22Rv1 (cell line): ENCODE measurements at regions not wholly inside any gene's neighbourhood (a gene's known extent, or its start where the extent isn't known, plus 50 kb on each side); places are given as distances from the start of the nearest gene placed in this dataset.

ENCODE experiments used
- ZFX ChIP-seq: fragments of 450-650 bp; IDR thresholded peaks from 2 replicates; pipeline ENCODE4 v1.6.1; 2017; ENCODE audit warnings: antibody characterized with exemption, borderline replicate concordance
- TF ChIP-seq, protein P1 (sequence below): fragments of 450-650 bp; IDR thresholded peaks from 2 replicates; pipeline ENCODE4 v1.5.1; 2017; ENCODE audit warnings: mild to moderate bottlenecking

- TF ChIP-seq, protein P1, sequence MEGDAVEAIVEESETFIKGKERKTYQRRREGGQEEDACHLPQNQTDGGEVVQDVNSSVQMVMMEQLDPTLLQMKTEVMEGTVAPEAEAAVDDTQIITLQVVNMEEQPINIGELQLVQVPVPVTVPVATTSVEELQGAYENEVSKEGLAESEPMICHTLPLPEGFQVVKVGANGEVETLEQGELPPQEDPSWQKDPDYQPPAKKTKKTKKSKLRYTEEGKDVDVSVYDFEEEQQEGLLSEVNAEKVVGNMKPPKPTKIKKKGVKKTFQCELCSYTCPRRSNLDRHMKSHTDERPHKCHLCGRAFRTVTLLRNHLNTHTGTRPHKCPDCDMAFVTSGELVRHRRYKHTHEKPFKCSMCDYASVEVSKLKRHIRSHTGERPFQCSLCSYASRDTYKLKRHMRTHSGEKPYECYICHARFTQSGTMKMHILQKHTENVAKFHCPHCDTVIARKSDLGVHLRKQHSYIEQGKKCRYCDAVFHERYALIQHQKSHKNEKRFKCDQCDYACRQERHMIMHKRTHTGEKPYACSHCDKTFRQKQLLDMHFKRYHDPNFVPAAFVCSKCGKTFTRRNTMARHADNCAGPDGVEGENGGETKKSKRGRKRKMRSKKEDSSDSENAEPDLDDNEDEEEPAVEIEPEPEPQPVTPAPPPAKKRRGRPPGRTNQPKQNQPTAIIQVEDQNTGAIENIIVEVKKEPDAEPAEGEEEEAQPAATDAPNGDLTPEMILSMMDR = no peak
- no peak for TF ChIP-seq ZFX
Observed at GRCh38 chr15:77839970-77840905, 207.5 kb upstream of the LINGO1 start.
